SK-N-SH (cell line): ENCODE measurements at regions not wholly inside any gene's neighbourhood (a gene's known extent, or its start where the extent isn't known, plus 50 kb on each side); places are given as distances from the start of the nearest gene placed in this dataset.

Source experiments
- CTCF ChIA-PET: fragments of 300-600, 350-600 bp; formaldehyde crosslinking; extraction: SDS; loops from one replicate; lab custom pipeline; 2021; lab: Yijun Ruan, JAX
- POLR2A ChIA-PET: fragments of 350-600 bp; sonication (Branson Sonifier 250); formaldehyde crosslinking; extraction: SDS; loops from one replicate; lab custom pipeline; 2020; ENCODE audit warnings: antibody characterized with exemption, inconsistent platforms; lab: Yijun Ruan, JAX
- DNase-seq: peaks from one replicate; pipeline ENCODE4 v3.0.0; 2012
- H2AFZ ChIP-seq: fragments of 200-600 bp; sonication (generic); 2 replicates; pipeline ENCODE4 v1.8.1; 2016; ENCODE audit warnings: antibody characterized with exemption, mild to moderate bottlenecking, low read depth
- H3F3A ChIP-seq: fragments of 200-600 bp; sonication (generic); replicated peaks from 2 replicates; pipeline ENCODE3; 2016; ENCODE audit warnings: antibody characterized with exemption, mild to moderate bottlenecking; ENCODE audit not compliant: insufficient read depth
- H3K27ac ChIP-seq, 2 experiments: fragments of 200-500 bp in 1 of 2; fragments of 200-600 bp in 1 of 2; sonication (Bioruptor generic) in 1 of 2; sonication (generic), shearing (Covaris generic) in 1 of 2; 2 replicates each; pipeline versions ENCODE4 v1.5.1 to v1.6.1; 2014 to 2016; ENCODE audit warnings: low read depth in 2 of 2, inconsistent platforms in 1 of 2, low read length in 1 of 2, mild to moderate bottlenecking in 1 of 2, mixed read lengths in 1 of 2
- H3K27me3 ChIP-seq: fragments of 200-600 bp; sonication (generic), shearing (Covaris generic); 2 replicates; pipeline ENCODE4 v1.6.1; 2016; ENCODE audit warnings: mixed run types; ENCODE audit not compliant: insufficient read depth
- H3K36me3 ChIP-seq, 2 experiments: fragments of 200-500 bp in 1 of 2; fragments of 200-600 bp in 1 of 2; sonication (Bioruptor generic) in 1 of 2; sonication (generic) in 1 of 2; replicated peaks in 1 of 2; 2 replicates each; pipeline versions ENCODE3 to v1.5.1; 2014 to 2016; ENCODE audit warnings: low read length in 1 of 2, mild to moderate bottlenecking in 1 of 2; ENCODE audit not compliant: insufficient read depth in 2 of 2, control insufficient read depth in 1 of 2
- H3K4me1 ChIP-seq, 2 experiments: fragments of 200-500 bp in 1 of 2; fragments of 200-600 bp in 1 of 2; sonication (Bioruptor generic) in 1 of 2; sonication (generic), shearing (Covaris generic) in 1 of 2; 2 replicates each; pipeline versions ENCODE4 v1.5.1 to v1.6.1; 2014 to 2016; ENCODE audit warnings: low read depth in 1 of 2, low read length in 1 of 2, mixed run types in 1 of 2; ENCODE audit not compliant: insufficient read depth in 2 of 2, control insufficient read depth in 1 of 2
- H3K4me2 ChIP-seq: fragments of 200-600 bp; sonication (generic), shearing (Covaris generic); 2 replicates; pipeline ENCODE4 v1.6.1; 2017; ENCODE audit warnings: mixed run types
- H3K4me3 ChIP-seq, 2 experiments: fragments of 200-500 bp in 1 of 2; fragments of 200-600 bp in 1 of 2; sonication (Bioruptor generic) in 1 of 2; sonication (generic), shearing (Covaris generic) in 1 of 2; 2 replicates each; pipeline versions ENCODE4 v1.5.1 to v1.8.1; 2014 to 2016; ENCODE audit warnings: low read depth in 2 of 2, inconsistent platforms in 1 of 2, low read length in 1 of 2, mild to moderate bottlenecking in 1 of 2, mixed read lengths in 1 of 2, moderate library complexity in 1 of 2
- H3K79me2 ChIP-seq: fragments of 200-600 bp; sonication (generic); 2 replicates; pipeline ENCODE4 v1.8.1; 2017; ENCODE audit warnings: mild to moderate bottlenecking; ENCODE audit not compliant: insufficient read depth
- H3K9ac ChIP-seq: fragments of 200-600 bp; sonication (generic); 2 replicates; pipeline ENCODE4 v1.6.1; 2017; ENCODE audit warnings: mixed run types
- H3K9me2 ChIP-seq: fragments of 200-600 bp; sonication (generic); 2 replicates; pipeline ENCODE4 v1.6.1; 2017; ENCODE audit warnings: mixed run types
- H3K9me3 ChIP-seq: fragments of 200-600 bp; sonication (generic); 2 replicates; pipeline ENCODE4 v1.6.1; 2017; ENCODE audit warnings: mixed run types, mild to moderate bottlenecking, moderate library complexity
- H4K20me1 ChIP-seq: fragments of 200-600 bp; sonication (generic); 2 replicates; pipeline ENCODE4 v1.6.1; 2017; ENCODE audit warnings: mild to moderate bottlenecking, mixed run types; ENCODE audit not compliant: insufficient read depth
- ELF1 ChIP-seq: IDR thresholded peaks from 2 replicates; pipeline ENCODE4 v1.4.0; 2012
- EP300 ChIP-seq, 2 experiments: IDR thresholded peaks; 2 replicates each; pipeline versions ENCODE4 v1.4.0 to v1.6.1; 2012; ENCODE audit warnings: borderline replicate concordance in 1 of 2, low read depth in 1 of 2, low read length in 1 of 2
- FOSL2 ChIP-seq: IDR thresholded peaks from 2 replicates; pipeline ENCODE4 v1.4.0; 2012; ENCODE audit warnings: low read depth, mild to moderate bottlenecking, moderate library complexity, borderline replicate concordance
- FOXM1 ChIP-seq: IDR thresholded peaks from 2 replicates; pipeline ENCODE4 v1.4.0; 2012; ENCODE audit warnings: low read depth, mild to moderate bottlenecking
- GATA2 ChIP-seq: sonication (generic); formaldehyde crosslinking; IDR thresholded peaks from 2 replicates; pipeline ENCODE4 v1.5.0; 2020; ENCODE audit warnings: mild to moderate bottlenecking, missing genetic modification reagents
- MEF2A ChIP-seq: IDR thresholded peaks from 2 replicates; pipeline ENCODE4 v1.4.0; 2012; ENCODE audit warnings: low read depth, borderline replicate concordance
- MXI1 ChIP-seq: IDR thresholded peaks from 2 replicates; pipeline ENCODE4 v1.6.1; 2012; ENCODE audit warnings: mild to moderate bottlenecking, low read depth, low read length, improper control_type of control experiment
- NFIC ChIP-seq: IDR thresholded peaks from 2 replicates; pipeline ENCODE4 v1.4.0; 2012; ENCODE audit warnings: borderline replicate concordance
- RFX5 ChIP-seq: IDR thresholded peaks from 2 replicates; pipeline ENCODE4 v1.6.1; 2012; ENCODE audit warnings: mild to moderate bottlenecking, improper control_type of control experiment, low read length
- SMC3 ChIP-seq: IDR thresholded peaks from 2 replicates; pipeline ENCODE4 v1.6.1; 2012; ENCODE audit warnings: low read depth, low read length, improper control_type of control experiment
- TAF1 ChIP-seq: IDR thresholded peaks from 2 replicates; pipeline ENCODE4 v1.6.1; 2012; ENCODE audit warnings: low read depth, mild to moderate bottlenecking, low read length, moderate library complexity, borderline replicate concordance
- TCF12 ChIP-seq: IDR thresholded peaks from 2 replicates; pipeline ENCODE4 v1.4.0; 2012
- TEAD4 ChIP-seq: IDR thresholded peaks from 2 replicates; pipeline ENCODE4 v1.4.0; 2012; ENCODE audit warnings: mild to moderate bottlenecking, borderline replicate concordance; ENCODE audit not compliant: insufficient read depth
- YY1 ChIP-seq: IDR thresholded peaks from 2 replicates; pipeline ENCODE4 v1.4.0; 2012; ENCODE audit warnings: low read depth, mild to moderate bottlenecking
- WGBS: methylation state at CpG from one replicate; pipeline ENCODE4 v1.1.6; 2017; ENCODE audit warnings: low lambda C conversion rate; 5-methylcytosine and 5-hydroxymethylcytosine counted together
- TF ChIP-seq, protein P1 (sequence below): fragments of 150-350 bp; IDR thresholded peaks from 2 replicates; pipeline ENCODE4 v1.6.1; 2016; ENCODE audit warnings: mild to moderate bottlenecking, low read depth, low read length
- TF ChIP-seq, protein P2 (sequence below): IDR thresholded peaks from 2 replicates; pipeline ENCODE4 v1.4.0; 2012; ENCODE audit warnings: low read depth
- TF ChIP-seq, protein P3 (sequence below): IDR thresholded peaks from 2 replicates; pipeline ENCODE4; 2012
- TF ChIP-seq, protein P4 (sequence below): fragments of 200-600 bp; sonication (generic); IDR thresholded peaks from 2 replicates; pipeline ENCODE4 v1.6.1; 2017; ENCODE audit warnings: antibody characterized with exemption, mild to moderate bottlenecking, moderate library complexity

DNA sequence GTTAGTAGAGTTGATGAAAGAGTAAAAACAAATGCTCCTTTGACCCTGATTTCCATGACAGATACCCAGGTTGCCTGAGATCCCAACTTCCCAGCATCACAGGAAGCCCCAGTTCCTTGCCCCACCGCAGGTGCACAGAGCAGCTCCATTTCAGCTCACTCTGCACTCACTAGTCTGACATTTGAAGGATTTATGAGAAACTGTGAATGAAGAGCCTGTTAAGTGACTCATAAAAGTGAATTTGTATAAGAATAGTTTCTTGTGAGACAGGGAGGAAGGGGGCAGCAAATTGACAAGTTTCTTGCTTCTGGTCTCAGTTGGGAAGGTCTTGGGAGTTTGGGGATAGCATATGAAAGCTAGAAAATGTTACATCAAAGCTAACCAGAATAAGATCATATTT lies 248.7 kb upstream of the ATP5MC3 start:
- Histone ChIP-seq H2AFZ (no peak overlapping the region), H3K36me3 (no peaks in the 10 kb centered on the region), H4K20me1 (no peaks in the 10 kb centered on the region), H3K27me3 (no peaks in the 10 kb centered on the region), H3K79me2 (no peaks in the 10 kb centered on the region), H3K4me3 (no peak overlapping the region), H3F3A (no peaks in the 10 kb centered on the region), H3K4me2 (no peak overlapping the region), H3K4me1 (peaks cover 7% of the 10 kb centered on the region in 2 experiments; a peak in 3 of 4 replicates), H3K9me3 (no peaks in the 10 kb centered on the region), H3K27ac (no peak overlapping the region), H3K9ac (no peak overlapping the region), H3K9me2 (no peaks in the 10 kb centered on the region)
- ChIA-PET CTCF (no interaction called here), POLR2A (no interaction called here)
- TF ChIP-seq FOSL2 (no peak), RFX5 (no peak), FOXM1 (no peak), SMC3 (no peak), NFIC (no peak), TCF12 (no peak), YY1 (no peak), MEF2A (no peak), MXI1 (no peak), TAF1 (no peak), TEAD4 (no peak), EP300 (IDR thresholded peaks at IDR 0.05; ENCODE audit: borderline replicate concordance in 1 of 2, low read depth in 1 of 2, low read length in 1 of 2) (no peak), ELF1 (no peak), GATA2 (CRISPR knock-in tag) (no peak)
- TF ChIP-seq, protein P1, sequence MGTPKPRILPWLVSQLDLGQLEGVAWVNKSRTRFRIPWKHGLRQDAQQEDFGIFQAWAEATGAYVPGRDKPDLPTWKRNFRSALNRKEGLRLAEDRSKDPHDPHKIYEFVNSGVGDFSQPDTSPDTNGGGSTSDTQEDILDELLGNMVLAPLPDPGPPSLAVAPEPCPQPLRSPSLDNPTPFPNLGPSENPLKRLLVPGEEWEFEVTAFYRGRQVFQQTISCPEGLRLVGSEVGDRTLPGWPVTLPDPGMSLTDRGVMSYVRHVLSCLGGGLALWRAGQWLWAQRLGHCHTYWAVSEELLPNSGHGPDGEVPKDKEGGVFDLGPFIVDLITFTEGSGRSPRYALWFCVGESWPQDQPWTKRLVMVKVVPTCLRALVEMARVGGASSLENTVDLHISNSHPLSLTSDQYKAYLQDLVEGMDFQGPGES = no peak
- TF ChIP-seq, protein P2, sequence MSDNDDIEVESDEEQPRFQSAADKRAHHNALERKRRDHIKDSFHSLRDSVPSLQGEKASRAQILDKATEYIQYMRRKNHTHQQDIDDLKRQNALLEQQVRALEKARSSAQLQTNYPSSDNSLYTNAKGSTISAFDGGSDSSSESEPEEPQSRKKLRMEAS = no peak
- TF ChIP-seq, protein P3, sequence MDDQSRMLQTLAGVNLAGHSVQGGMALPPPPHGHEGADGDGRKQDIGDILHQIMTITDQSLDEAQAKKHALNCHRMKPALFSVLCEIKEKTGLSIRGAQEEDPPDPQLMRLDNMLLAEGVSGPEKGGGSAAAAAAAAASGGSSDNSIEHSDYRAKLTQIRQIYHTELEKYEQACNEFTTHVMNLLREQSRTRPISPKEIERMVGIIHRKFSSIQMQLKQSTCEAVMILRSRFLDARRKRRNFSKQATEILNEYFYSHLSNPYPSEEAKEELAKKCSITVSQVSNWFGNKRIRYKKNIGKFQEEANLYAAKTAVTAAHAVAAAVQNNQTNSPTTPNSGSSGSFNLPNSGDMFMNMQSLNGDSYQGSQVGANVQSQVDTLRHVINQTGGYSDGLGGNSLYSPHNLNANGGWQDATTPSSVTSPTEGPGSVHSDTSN = no peak
- TF ChIP-seq, protein P4, sequence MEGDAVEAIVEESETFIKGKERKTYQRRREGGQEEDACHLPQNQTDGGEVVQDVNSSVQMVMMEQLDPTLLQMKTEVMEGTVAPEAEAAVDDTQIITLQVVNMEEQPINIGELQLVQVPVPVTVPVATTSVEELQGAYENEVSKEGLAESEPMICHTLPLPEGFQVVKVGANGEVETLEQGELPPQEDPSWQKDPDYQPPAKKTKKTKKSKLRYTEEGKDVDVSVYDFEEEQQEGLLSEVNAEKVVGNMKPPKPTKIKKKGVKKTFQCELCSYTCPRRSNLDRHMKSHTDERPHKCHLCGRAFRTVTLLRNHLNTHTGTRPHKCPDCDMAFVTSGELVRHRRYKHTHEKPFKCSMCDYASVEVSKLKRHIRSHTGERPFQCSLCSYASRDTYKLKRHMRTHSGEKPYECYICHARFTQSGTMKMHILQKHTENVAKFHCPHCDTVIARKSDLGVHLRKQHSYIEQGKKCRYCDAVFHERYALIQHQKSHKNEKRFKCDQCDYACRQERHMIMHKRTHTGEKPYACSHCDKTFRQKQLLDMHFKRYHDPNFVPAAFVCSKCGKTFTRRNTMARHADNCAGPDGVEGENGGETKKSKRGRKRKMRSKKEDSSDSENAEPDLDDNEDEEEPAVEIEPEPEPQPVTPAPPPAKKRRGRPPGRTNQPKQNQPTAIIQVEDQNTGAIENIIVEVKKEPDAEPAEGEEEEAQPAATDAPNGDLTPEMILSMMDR = no peak
- WGBS = 6% methylated on average over 1 of the region's 1 CpG
- no peak for DNase-seq
